H1 (cell line): ENCODE measurements at regions not wholly inside any gene's neighbourhood (a gene's known extent, or its start where the extent isn't known, plus 50 kb on each side); places are given as distances from the start of the nearest gene placed in this dataset.
A peak's percentile ranks its signal among the peaks of the same experiment; 100 is the strongest.

Experiments
- CTCF ChIA-PET: fragments of 300-600 bp; sonication (Branson Sonifier 250); formaldehyde crosslinking; loops from one replicate; lab custom pipeline; 2021; ENCODE audit not compliant: partially characterized antibody; lab: Charles Lee
- POLR2A ChIA-PET: fragments of 300-600 bp; sonication (Branson Sonifier 250); formaldehyde crosslinking; loops from one replicate; lab custom pipeline; 2021; ENCODE audit warnings: inconsistent platforms; ENCODE audit not compliant: partially characterized antibody; lab: Charles Lee
- DNase-seq, 2 experiments: peaks; one replicate each; pipeline versions ENCODE4 v3.0.0 to v3.0.0-alpha.2; 2010 to 2022; ENCODE audit warnings: low spot score in 2 of 2, low read depth in 1 of 2, mixed read lengths in 1 of 2
- FAIRE-seq: peaks from 2 replicates; lab custom pipeline; 2011; peaks lifted over from hg19 to GRCh38; lab: Jason Lieb, UNC
- H2AFZ ChIP-seq: 2 replicates; pipeline ENCODE4 v1.8.1; 2012; ENCODE audit warnings: low read length, inconsistent platforms
- H2AK5ac ChIP-seq: 2 replicates; pipeline ENCODE4 v1.6.1; 2013; ENCODE audit warnings: low read depth, low read length
- H2BK120ac ChIP-seq: replicated peaks from 2 replicates; pipeline ENCODE3; 2013; ENCODE audit warnings: low read depth, low read length, inconsistent platforms
- H2BK12ac ChIP-seq: 2 replicates; pipeline ENCODE4 v1.6.1; 2013; ENCODE audit warnings: low read depth, low read length
- H2BK15ac ChIP-seq: 2 replicates; pipeline ENCODE4 v1.6.1; 2013; ENCODE audit warnings: low read length
- H2BK20ac ChIP-seq: 2 replicates; pipeline ENCODE4 v1.6.1; 2013; ENCODE audit warnings: low read length
- H2BK5ac ChIP-seq: 2 replicates; pipeline ENCODE4 v1.6.1; 2013; ENCODE audit warnings: low read depth, low read length
- H3K14ac ChIP-seq: 2 replicates; pipeline ENCODE4 v1.6.1; 2013; ENCODE audit warnings: inconsistent platforms; ENCODE audit not compliant: insufficient read length
- H3K18ac ChIP-seq: 2 replicates; pipeline ENCODE4 v1.6.1; 2013; ENCODE audit warnings: low read length; ENCODE audit errors: extremely low read depth
- H3K23ac ChIP-seq: 2 replicates; pipeline ENCODE4 v1.6.1; 2013; ENCODE audit warnings: inconsistent platforms; ENCODE audit not compliant: insufficient read length
- H3K23me2 ChIP-seq: 2 replicates; pipeline ENCODE4 v1.6.1; 2013; ENCODE audit warnings: low read depth, low read length
- H3K27ac ChIP-seq: 2 replicates; pipeline ENCODE4 v1.6.1; 2011; ENCODE audit warnings: low read depth, low read length, inconsistent platforms
- H3K27me3 ChIP-seq, 4 experiments: replicated peaks in 1 of 4; 1 replicate in 1 of 4; 2 replicates in 3 of 4; pipeline versions ENCODE4 v1.6.1 to v1.8.1; 2011 to 2013; ENCODE audit warnings: low read length in 3 of 4, mild to moderate bottlenecking in 3 of 4, inconsistent platforms in 2 of 4, mixed read lengths in 2 of 4, moderate library complexity in 1 of 4; ENCODE audit not compliant: control insufficient read depth in 3 of 4, insufficient read depth in 3 of 4; ENCODE audit errors: extremely low read depth in 1 of 4
- H3K36me3 ChIP-seq, 4 experiments: 2 replicates each; pipeline versions ENCODE4 v1.6.1 to v1.8.1; 2011 to 2013; ENCODE audit warnings: mild to moderate bottlenecking in 4 of 4, low read length in 3 of 4, moderate library complexity in 2 of 4, control low read depth in 1 of 4, inconsistent platforms in 1 of 4; ENCODE audit not compliant: insufficient read depth in 4 of 4, control insufficient read depth in 2 of 4
- H3K4ac ChIP-seq: replicated peaks from 2 replicates; pipeline ENCODE3; 2013; ENCODE audit warnings: low read length, low read depth, mixed read lengths, inconsistent platforms; ENCODE audit not compliant: insufficient read length
- H3K4me1 ChIP-seq, 4 experiments: replicated peaks in 1 of 4; 1 replicate in 1 of 4; 2 replicates in 3 of 4; pipeline versions ENCODE4 v1.6.1 to v1.8.1; 2011 to 2013; ENCODE audit warnings: low read length in 3 of 4, inconsistent platforms in 2 of 4, mixed read lengths in 1 of 4; ENCODE audit not compliant: insufficient read depth in 4 of 4, control insufficient read depth in 3 of 4
- H3K4me2 ChIP-seq, 2 experiments: 2 replicates each; pipeline versions ENCODE4 v1.6.1 to v1.8.1; 2011 to 2013; ENCODE audit warnings: low read depth in 2 of 2, low read length in 2 of 2, control low read depth in 1 of 2, inconsistent platforms in 1 of 2, mild to moderate bottlenecking in 1 of 2; ENCODE audit not compliant: insufficient read depth in 1 of 2
- H3K4me3 ChIP-seq, 4 experiments: fragments of 200-600, 300-600 bp in 1 of 4; sonication (generic), shearing (Covaris generic), sonication (Bioruptor Twin) in 1 of 4; 2 replicates each; pipeline versions ENCODE4 v1.5.1 to v1.8.1; 2011 to 2016; ENCODE audit warnings: low read length in 4 of 4, low read depth in 3 of 4, control low read depth in 2 of 4, inconsistent platforms in 2 of 4, mild to moderate bottlenecking in 2 of 4, mixed read lengths in 1 of 4, moderate library complexity in 1 of 4; ENCODE audit not compliant: insufficient read depth in 2 of 4; ENCODE audit errors: extremely low read depth in 1 of 4
- H3K56ac ChIP-seq: replicated peaks from 2 replicates; pipeline ENCODE3; 2013; ENCODE audit warnings: low read depth, mild to moderate bottlenecking, mixed read lengths, low read length, inconsistent platforms; ENCODE audit not compliant: insufficient read length
- H3K79me1 ChIP-seq: 2 replicates; pipeline ENCODE4 v1.6.1; 2013; ENCODE audit warnings: low read depth, low read length, control low read depth
- H3K79me2 ChIP-seq, 2 experiments: 2 replicates each; pipeline versions ENCODE4 v1.6.1 to v1.8.1; 2012 to 2013; ENCODE audit warnings: low read length in 2 of 2, mild to moderate bottlenecking in 2 of 2, inconsistent platforms in 1 of 2; ENCODE audit not compliant: insufficient read depth in 2 of 2, control insufficient read depth in 1 of 2
- H3K9ac ChIP-seq, 4 experiments: replicated peaks in 1 of 4; 1 replicate in 1 of 4; 2 replicates in 3 of 4; pipeline versions ENCODE4 v1.6.1 to v1.8.1; 2011 to 2013; ENCODE audit warnings: low read depth in 3 of 4, low read length in 3 of 4, control low read depth in 2 of 4, mild to moderate bottlenecking in 2 of 4, moderate library complexity in 2 of 4, inconsistent platforms in 1 of 4; ENCODE audit errors: extremely low read depth in 1 of 4
- H3K9me3 ChIP-seq, 2 experiments: 2 replicates each; pipeline versions ENCODE4 v1.6.1 to v1.8.1; 2012 to 2013; ENCODE audit warnings: mild to moderate bottlenecking in 2 of 2, moderate library complexity in 2 of 2, control low read depth in 1 of 2, inconsistent platforms in 1 of 2, low read depth in 1 of 2, low read length in 1 of 2, mixed read lengths in 1 of 2; ENCODE audit not compliant: insufficient read depth in 2 of 2
- H4K20me1 ChIP-seq, 2 experiments: replicated peaks in 1 of 2; 2 replicates each; pipeline versions ENCODE3 to v1.8.1; 2011 to 2013; ENCODE audit warnings: inconsistent platforms in 2 of 2, low read length in 2 of 2, mild to moderate bottlenecking in 1 of 2; ENCODE audit not compliant: insufficient read depth in 2 of 2, control insufficient read depth in 1 of 2
- H4K5ac ChIP-seq: 2 replicates; pipeline ENCODE4 v1.6.1; 2013; ENCODE audit warnings: low read length, low read depth, mixed read lengths, inconsistent platforms; ENCODE audit not compliant: insufficient read length
- H4K8ac ChIP-seq: 2 replicates; pipeline ENCODE4 v1.8.0; 2013; ENCODE audit warnings: mild to moderate bottlenecking, moderate library complexity, low read length, inconsistent platforms; ENCODE audit not compliant: insufficient read depth; ENCODE audit errors: extremely low read depth
- H4K91ac ChIP-seq: replicated peaks from 2 replicates; pipeline ENCODE3; 2013; ENCODE audit warnings: low read length, mixed read lengths, inconsistent platforms; ENCODE audit not compliant: insufficient read length
- E2F6 ChIP-seq: IDR thresholded peaks from 2 replicates; pipeline ENCODE4 v1.6.1; 2012; ENCODE audit warnings: inconsistent platforms
- GTF2F1 ChIP-seq: IDR thresholded peaks from 2 replicates; pipeline ENCODE4 v1.6.1; 2012; ENCODE audit warnings: low read depth, low read length, improper control_type of control experiment, borderline replicate concordance
- HDAC6 ChIP-seq: IDR thresholded peaks from one replicate; pipeline ENCODE4 v1.7.1; 2012; ENCODE audit warnings: low read depth, mild to moderate bottlenecking, inconsistent platforms, low read length, moderate library complexity
- KDM4A ChIP-seq: IDR thresholded peaks from one replicate; pipeline ENCODE4 v1.7.1; 2012; ENCODE audit warnings: low read depth, mild to moderate bottlenecking, moderate library complexity, low read length, inconsistent platforms; ENCODE audit not compliant: severe bottlenecking
- MAX ChIP-seq: IDR thresholded peaks from 2 replicates; pipeline ENCODE4 v1.6.1; 2012; ENCODE audit warnings: inconsistent platforms
- RFX5 ChIP-seq: IDR thresholded peaks from 2 replicates; pipeline ENCODE4 v1.6.1; 2011; ENCODE audit warnings: low read depth, low read length, improper control_type of control experiment, borderline replicate concordance
- SIRT6 ChIP-seq: IDR thresholded peaks from one replicate; pipeline ENCODE4 v1.7.1; 2012; ENCODE audit warnings: low read length, inconsistent platforms
- WGBS, 2 experiments: shearing (Covaris generic) in 1 of 2; methylation state at CpG; one replicate each; pipeline versions ENCODE4 v1.1.6 to v1.1.7; 2013 to 2015; ENCODE audit warnings: low lambda C conversion rate in 2 of 2, mixed read lengths in 2 of 2, inconsistent platforms in 1 of 2, low coverage in 1 of 2, missing lambda C conversion rate in 1 of 2; ENCODE audit not compliant: insufficient replicate concordance in 2 of 2, insufficient coverage in 1 of 2, insufficient read length in 1 of 2; ENCODE audit errors: extremely low coverage in 1 of 2, missing lambda C conversion rate in 1 of 2; 5-methylcytosine and 5-hydroxymethylcytosine counted together

- H2BK15ac ChIP-seq = no peak overlapping the region
- no peak overlapping the region for H2BK20ac ChIP-seq
- H3K4ac ChIP-seq = no peak overlapping the region
- WGBS, 2 experiments = 84% methylated on average over 13 of the region's 13 CpGs; no CpG with 5 or more reads in 1 of the 2 experiments
- POLR2A ChIA-PET = no interaction called here
- H3K4me3 ChIP-seq = no peak overlapping the region
- no peak overlapping the region for H3K4me2 ChIP-seq
- H2BK12ac ChIP-seq = no peak overlapping the region
- H2BK5ac ChIP-seq = no peak overlapping the region
- no peak overlapping the region for H2AFZ ChIP-seq
- H2AK5ac ChIP-seq = no peak overlapping the region
- CTCF ChIA-PET = interaction anchor here (1.0 to 1.1 kb wide), 2 partner anchors 406 to 487 kb away, joined by 3 to 4 read pairs; no protein-coding TSS in a partner anchor
- no peaks in the 10 kb centered on the region for H3K36me3 ChIP-seq
- peaks cover 0 to 7% (median 5%) of the 10 kb centered on the region in 4 experiments; a peak in 5 of 7 replicates for H3K4me1 ChIP-seq
- no peak for FAIRE-seq
- H3K23ac ChIP-seq = no peak overlapping the region
- H4K8ac ChIP-seq = no peak overlapping the region
- no peak overlapping the region for H3K9ac ChIP-seq
- no peak overlapping the region for H3K27ac ChIP-seq
- no peaks in the 10 kb centered on the region for H3K79me2 ChIP-seq
- H3K79me1 ChIP-seq = no peaks in the 10 kb centered on the region
- H3K27me3 ChIP-seq = peaks cover 0 to 2% (median 0%) of the 10 kb centered on the region in 4 experiments; a peak in 2 of 7 replicates
- H4K20me1 ChIP-seq = no peaks in the 10 kb centered on the region
- DNase-seq = no peak
- H4K91ac ChIP-seq = no peak overlapping the region
- no peak overlapping the region for H2BK120ac ChIP-seq
- no peaks in the 10 kb centered on the region for H3K9me3 ChIP-seq
- no peak overlapping the region for H3K14ac ChIP-seq
- H3K56ac ChIP-seq = no peak overlapping the region
- no peaks in the 10 kb centered on the region; the same call in 1 of the 2 replicates for H3K23me2 ChIP-seq
- H3K18ac ChIP-seq = no peak overlapping the region
- no peak overlapping the region for H4K5ac ChIP-seq
- no peak for TF ChIP-seq SIRT6
- TF ChIP-seq GTF2F1 = no peak
- TF ChIP-seq HDAC6 = no peak
- peak; percentile 54 for TF ChIP-seq E2F6
- peak; percentile 67; the same call in 1 of the 2 replicates for TF ChIP-seq MAX
- no peak for TF ChIP-seq KDM4A
- TF ChIP-seq RFX5 = no peak
These were observed 121.6 kb downstream of the VAPA start for GRCh38 chr18:10035281-10035991.
